Embryonic facial prominence (tissue), 1 donor: ENCODE measurements at regions not wholly inside any gene's neighbourhood (a gene's known extent, or its start where the extent isn't known, plus 50 kb on each side); places are given as distances from the start of the nearest gene placed in this dataset.
"Not testable (repeated sequence)": the region's sequence is repeated elsewhere in the genome, so short reads cannot be mapped to it uniquely, and the experiment has no call there.

Experiments used
- DNase-seq: peaks from one replicate; pipeline ENCODE4 v3.0.0-alpha.2; 2016; ENCODE audit errors: extremely low spot score

DNA sequence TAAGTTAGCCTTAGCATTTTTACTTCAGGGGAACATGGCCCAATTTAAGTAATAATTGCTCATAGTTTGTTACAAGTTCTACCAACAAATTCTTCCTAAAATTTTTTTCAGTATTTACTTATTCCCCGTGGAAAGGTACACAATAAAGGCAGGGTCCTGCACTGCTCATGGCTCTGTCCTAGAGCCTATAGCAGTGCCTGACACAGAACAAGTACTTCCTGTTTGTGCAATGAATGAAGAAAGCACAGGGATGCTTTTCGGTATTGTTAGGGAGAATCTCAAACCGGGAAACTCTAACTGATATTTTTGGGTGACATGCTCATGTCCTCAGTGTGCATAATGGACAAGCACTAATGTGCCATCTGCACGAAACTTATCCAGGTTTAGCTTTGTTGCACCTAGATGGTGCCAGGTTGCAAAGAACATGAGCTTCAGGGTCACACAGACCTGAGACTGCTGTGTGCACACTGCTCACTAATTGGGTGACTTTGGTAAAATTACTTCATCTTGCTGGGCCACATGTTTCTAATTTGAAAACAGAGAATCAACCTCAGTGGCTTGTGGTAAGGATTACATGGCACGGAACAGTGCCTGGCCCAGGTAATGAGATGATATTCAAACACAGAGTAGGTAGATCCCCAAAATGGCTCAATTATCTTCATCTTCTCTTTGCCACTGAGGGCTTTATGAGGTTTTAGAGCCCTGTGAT is 175.8 kb upstream of the NPY2R start:
- no peak for DNase-seq

DNA sequence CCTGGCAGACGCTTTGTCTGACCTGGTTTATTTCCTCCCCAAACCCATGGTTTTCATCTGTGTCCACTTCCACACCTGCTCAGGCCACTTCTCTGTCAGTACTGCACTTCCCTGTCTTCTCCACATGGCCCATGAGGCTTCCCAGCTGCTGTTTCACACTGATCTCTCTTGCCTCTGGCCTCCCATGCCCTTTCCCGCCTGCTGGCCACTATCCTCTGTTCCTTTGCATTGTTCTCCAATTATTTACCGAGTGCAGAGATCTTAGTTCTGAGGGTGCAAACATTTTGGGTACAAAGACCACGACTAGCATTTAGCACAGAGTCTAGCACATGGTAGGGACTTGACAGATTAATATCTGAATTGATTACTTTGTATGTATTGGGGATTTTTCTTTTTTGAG is 174.8 kb upstream of the NPY2R start:
- no peak for DNase-seq

DNA sequence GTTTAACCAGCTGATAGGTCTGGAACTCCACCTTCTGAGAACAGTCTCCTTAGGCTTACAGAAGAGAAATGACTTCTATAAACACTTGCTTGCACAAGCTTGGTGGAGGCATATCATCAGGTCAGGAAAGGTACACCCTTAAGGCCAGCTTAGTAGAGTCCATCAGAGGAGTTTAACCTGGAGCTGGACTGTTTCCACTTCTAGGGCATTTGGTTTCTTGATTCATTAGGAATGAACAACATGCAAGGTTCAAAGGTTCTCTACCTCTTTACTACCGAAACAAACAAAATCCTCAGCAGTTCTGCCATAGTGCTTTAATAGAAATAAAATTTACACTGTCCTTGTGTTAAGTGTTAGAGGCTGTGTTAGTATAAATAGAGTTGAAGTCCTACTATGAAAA is 171.4 kb upstream of the NPY2R start:
- no peak for DNase-seq

DNA sequence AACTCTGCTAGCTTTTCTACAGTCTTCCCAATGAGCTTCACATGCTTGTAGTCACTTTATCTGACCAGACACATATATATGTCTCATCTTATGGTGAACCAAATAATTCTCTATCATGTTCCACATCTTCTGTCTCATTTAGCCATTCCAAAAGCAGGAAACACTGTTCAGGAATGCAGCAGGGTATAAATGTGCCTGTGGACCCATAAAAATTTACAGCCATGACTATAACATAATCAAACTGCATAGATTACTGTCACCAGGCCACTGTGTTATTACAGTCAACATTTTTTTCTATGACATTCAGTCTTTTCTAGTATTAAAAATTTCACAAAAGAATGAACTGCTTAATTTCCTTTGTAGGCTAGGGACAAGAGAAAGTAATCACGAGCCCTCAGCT is 170.0 kb upstream of the NPY2R start:
- DNase-seq = no peak

DNA sequence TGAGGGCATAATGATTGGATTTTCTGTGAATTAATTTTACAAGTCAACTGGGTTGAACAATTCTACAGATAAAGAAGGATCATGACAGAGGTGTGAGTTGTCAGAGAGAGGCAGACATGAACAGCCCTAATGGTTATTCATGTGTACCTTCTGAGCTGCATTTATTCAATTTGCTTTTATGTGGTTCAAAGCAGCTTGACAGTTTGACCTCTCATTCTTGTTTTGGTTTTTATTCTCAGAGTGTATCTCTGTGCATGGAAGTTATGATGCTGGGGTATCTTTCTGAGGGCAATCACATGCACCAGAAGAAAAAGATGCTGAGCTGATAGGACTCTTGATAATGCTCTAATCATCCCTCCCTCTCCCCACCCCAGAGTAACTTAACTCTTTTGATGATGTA is 169.3 kb upstream of the NPY2R start:
- DNase-seq = no peak

DNA sequence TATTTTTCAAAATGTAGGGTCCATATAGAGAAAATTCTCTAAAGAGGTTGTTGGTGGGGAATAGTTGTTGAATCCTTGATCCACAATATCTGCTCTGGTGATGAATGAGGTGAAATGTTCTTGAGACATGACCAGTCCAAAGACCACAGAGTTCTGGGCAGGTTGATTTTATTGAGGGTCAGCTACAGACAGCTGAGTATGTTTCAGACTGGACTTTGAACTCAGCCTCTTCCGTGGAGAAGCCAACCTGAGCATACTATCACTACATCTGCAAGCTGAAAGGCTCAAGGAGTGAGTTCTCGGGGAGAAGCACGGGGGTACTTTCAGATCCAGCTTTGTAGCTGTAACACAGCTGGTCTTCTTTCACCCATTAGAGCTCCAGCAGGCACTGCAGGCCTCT is 168.4 kb upstream of the NPY2R start:
- no peak for DNase-seq

DNA sequence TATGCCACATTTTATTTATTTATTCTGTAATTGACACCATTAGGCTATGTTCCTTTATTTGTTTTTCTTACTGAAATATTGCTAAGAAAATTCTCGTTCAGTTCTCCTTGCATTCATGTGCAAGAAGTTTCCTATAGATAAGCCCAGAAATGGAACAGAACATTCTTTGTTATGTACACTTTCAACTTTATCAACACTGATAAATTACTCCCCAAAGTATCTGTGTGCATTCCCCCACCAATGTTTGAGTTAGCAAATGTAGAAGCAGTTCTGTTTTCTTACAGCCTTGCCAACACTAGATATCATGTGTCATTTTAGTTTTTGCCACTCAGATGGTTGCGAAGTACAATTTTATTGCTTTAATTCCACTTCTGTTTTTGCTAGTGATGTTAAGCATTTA is 166.4 kb upstream of the NPY2R start:
- no peak for DNase-seq

DNA sequence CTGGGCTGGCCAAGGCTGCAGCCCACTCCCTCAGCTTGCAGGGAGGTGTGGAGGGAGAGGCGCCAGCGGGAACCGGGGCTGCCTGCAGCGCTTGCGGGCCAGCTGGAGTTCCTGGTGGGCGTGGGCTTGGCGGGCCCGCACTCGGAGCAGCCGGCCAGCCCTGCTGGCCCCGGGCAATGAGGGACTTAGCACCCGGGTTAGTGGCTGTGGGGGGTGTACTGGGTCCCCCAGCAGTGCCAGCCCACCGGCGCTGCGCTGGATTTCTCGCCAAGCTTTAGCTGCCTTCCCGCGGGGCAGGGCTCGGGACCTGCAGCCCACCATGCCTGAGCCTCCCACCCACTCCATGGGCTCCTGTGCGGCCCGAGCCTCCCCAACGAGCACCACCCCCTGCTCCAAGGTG is 164.2 kb upstream of the NPY2R start:
- DNase-seq = not testable (repeated sequence)

DNA sequence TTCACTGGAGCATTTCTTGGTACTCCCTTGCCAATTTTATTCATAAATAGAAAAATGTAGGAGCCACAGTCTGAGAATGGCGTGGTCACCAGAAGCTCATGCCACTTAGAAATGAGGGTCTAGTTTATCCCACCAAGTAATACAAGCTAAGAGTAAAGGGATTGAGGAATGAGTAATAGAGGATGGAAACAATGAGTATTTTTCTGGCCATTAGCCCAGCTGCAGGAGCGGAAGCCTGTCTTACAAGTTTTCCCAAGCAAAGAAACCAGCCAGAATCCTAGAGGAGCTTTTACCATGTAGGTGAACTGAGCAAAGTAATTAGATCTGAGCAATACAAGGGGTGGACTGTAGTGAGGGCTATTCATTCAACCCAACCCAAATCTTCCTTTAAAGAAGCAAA is 160.7 kb upstream of the NPY2R start:
- DNase-seq = no peak

DNA sequence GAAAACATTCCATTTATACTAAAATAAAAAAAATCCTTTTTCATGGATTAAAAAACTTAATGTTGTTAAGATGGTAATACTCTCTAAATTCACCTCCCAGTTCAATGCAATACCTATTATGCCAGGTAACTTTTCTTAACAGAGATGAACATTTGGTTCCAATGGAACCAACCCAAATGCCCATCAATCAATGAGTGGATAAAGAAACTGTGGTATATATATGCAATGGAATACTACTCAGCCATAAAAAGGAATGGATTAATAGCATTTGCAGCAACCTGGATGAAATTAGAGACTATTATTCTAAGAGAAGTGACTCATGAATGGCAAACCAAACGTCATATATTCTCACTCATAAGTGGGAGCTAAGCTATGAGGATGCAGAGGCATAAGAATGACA is 154.4 kb upstream of the NPY2R start:
- DNase-seq = not testable (repeated sequence)

DNA sequence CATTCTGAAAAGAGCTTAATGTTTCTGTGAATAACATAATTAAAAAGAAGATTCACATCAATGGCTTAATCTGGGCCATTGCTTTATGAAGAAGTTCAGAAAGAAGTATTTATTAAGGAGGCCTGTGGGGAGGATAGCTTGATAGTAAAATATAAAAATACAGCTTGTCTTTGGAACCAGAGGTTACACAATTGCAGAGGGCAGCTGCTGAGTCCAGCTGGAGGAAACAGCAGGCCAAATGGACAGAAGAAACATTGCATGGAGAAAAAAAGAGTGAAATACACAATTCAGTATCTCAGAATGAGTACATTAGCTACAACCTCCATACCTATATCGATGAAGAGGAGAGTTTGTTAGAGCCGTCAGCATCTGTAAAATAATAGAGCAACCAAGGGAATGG is 148.0 kb upstream of the NPY2R start:
- DNase-seq = no peak

DNA sequence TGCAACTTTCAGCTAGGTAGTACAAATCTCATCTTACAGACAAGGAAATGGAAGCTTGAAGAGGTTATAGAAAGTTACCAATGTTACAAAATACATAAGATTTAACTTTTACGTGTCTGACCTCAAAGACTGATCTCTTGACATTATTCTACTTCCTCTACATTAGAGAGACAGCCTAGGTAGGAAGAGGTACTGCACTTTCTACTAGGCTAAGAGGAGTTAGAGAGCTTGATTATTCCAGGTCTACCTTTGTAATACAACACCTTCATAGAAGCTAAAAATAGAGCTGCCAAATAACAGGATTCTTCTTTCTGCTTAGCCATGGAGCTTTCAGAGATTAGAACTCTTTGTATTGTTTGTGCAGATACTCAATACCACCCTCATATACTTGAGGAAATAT is 147.6 kb upstream of the NPY2R start:
- DNase-seq = no peak

DNA sequence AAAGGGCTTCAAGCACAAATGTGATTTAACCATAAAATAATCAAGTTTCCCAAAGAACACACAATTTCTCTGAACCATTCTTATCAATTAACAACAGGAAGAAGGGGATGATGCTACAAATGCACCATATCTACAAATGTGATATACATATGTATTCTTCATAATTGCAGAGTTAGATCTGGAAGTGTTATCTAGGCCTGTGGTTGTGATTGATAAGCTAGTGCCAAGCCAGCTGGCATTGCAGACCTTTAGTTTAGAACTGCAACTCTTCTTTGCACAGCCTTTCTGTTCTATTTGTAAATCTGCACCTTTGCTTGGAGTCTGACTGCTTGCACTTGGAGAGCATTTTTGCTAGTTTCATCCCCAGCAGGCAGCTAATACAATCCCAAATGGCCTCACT is 145.5 kb upstream of the NPY2R start:
- DNase-seq = no peak

DNA sequence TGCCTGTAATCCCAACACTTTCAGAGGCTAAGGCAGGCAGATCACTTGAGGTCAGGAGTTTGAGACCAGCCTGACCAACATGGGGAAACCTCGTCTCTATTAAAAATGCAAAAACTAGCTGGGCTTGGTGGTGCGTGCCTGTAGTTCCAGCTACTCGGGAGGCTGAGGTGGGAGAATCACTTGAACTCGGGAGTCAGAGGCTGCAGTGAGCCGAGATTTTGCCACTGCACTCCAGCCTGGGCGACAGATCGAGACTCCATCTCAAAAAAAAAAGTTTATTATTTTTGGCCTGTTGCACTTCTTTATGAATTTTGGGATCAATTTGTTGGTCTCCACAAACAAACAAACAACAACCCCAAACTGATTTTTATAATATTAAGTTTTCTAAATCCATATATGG is 143.5 kb upstream of the NPY2R start:
- DNase-seq = not testable (repeated sequence)

DNA sequence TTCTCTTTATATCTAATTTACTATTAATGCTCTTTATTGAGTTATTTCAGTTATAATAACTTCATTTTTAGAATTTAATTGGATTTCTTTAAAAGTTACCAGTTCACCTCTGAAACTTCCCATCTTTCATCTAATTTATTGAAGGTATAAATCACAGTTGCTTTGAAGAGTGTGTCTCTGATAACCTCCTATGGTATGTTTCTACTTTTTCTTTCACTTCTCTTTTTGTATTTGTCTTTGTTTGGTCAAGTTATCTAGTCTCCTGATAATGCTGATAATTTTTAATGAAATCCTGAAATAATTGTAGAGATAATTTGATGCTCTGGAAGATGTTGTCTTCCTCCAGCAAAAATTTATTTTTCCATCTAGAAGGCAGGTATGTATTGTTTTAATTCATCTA is 141.6 kb upstream of the NPY2R start:
- DNase-seq = no peak

DNA sequence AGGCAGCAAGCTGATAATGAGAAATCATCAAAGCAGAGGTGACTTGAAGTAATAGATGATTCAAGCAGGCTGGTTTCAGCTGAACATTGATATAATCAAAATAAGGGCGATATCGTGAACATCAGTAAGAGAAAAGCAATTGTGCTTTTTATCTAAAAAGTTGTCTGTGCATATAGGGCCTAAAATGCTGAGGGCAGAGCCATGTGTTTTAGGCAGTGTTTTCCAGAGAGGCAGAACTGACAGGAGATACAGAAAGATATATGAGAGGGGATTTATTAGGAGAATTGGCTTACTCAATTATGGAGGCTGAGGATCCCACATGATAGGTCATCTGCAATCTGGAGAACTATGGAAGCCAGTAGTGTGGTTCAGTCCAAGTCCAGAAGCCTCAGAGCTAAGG is 136.5 kb upstream of the NPY2R start:
- no peak for DNase-seq

DNA sequence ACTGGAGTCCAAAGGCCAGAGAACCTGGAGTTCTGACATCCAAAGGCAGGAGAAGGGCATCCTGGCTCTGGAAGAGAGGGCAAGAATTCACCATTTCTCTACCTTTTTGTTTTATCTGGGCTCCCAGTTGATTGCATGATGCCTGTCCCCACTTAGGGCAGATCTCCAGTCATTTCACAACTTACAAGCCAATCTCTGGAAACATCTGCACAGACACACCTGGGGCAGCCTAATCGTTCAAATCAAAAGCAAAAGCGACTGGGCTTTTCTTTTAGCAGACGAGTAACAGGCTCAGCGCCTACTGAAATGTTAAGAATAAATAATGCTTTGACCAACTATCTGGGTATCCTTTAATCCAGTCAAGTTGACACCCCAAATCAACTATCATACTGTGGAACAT is 136.0 kb upstream of the NPY2R start:
- DNase-seq = no peak

DNA sequence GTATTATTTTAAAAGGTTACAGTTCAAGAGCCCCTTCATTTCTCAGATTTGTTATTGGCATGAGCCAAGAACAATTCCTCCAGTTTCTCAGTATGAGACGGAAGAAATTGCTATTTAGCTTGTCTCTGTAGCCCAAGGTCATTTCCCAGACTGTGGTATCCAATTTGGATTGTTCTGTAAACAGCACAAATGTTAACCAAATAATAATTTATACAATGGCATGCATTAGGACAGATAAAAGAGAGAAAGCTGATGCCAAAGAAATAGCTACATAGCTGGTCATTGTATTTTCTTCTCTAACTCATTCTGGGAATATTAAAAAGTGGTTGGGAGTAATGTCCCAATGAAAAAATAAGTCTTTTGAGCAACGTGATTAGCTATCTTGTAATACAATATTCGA is 134.6 kb upstream of the NPY2R start:
- no peak for DNase-seq

DNA sequence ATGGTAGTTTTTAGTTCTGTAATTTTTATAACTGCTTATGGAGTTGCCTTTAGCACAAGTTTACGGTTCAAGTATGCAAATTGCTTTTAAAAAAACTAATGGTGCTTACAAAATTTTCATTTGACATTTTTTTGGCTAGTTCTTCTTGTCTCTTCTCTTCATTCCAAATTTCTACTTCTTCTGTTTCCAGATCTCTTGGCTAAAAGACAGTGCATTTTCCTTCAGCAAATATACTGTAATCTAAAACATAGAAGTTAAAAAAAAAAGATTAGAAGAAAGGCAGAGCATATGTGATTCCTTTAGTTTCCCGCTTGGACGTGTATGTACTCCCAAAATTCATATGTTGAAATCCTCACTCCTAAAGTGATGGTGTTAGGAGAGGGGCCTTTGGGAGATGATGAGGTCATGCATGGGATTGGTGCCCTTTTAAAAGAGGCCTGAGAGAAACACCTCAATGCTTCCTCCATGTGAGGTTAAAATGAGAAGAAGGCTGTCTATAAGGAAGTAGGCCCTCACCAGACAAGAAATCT is 132.1 kb upstream of the NPY2R start:
- no peak for DNase-seq

DNA sequence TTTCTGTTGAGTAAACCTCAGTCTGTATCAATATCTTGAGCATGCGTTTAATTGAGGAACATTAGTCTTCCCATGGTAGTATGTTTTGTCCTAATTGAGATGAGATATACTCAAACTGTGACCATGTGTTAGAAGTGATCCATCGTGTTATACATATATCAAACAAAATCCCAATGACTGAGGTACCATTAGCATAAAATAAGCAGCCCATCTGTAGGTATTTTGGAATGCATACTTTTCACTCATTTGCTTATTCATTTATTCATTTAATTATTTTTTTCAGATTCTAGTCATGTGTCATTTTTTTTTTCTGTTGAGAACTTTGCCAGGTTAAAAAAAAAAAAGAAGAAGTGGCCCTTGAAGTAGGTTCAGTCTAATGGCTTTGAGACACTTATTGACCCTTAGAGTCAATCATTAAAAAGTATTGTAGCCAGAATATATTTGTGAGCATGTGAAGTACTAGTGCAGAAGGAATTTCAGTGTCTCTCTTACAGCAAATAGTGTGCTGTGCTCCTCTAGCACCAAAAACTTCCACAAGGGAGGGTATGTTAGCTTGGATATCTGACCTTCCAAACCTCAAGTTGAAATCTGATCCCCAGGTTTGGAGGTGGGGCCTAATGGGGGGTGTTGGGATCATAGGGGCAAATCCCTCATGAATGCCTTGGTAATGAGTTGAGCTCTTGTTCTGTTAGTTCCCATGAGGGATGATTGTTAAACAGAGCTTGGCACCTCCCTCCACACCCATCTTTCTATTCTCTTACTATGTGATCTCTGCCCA is 130.8 kb upstream of the NPY2R start:
- no peak for DNase-seq

DNA sequence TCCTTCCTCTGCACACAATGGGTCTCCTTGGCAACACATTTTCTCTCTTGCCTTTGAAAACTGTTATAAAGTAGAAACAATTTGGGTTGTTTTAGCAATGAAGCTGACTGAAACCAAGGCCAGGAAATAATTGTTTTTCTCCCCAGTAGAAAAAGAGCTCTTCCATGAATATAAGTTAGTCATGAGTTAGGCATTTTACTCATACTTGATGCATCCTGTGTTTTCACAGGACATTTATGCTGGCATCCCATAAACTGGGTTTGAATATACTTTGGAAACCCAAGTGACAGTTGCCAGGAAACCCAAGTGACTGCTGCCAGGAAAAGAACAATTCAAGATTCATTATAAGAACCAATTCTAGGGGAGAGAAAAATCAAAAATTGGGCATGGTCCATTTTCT is 128.6 kb upstream of the NPY2R start:
- DNase-seq = no peak

DNA sequence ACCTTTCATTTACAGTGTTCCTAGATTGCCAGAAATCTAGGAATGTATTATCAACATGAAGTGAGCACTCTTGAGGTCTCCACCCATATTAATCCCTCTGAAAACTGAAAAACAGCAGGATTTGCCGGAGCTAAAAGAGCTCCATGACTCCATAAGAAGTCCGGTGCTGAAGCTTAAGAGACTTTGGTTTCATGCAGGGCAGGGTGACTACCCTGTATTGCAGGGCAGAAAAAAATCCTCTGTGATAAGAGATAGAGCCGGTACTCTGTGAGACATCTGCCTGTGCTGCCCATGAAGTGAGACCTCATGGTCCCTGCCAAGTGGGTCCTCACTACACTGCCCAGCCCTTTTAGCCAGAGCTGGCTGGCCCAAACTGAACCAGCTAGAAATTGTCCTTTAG is 127.2 kb upstream of the NPY2R start:
- DNase-seq = no peak

DNA sequence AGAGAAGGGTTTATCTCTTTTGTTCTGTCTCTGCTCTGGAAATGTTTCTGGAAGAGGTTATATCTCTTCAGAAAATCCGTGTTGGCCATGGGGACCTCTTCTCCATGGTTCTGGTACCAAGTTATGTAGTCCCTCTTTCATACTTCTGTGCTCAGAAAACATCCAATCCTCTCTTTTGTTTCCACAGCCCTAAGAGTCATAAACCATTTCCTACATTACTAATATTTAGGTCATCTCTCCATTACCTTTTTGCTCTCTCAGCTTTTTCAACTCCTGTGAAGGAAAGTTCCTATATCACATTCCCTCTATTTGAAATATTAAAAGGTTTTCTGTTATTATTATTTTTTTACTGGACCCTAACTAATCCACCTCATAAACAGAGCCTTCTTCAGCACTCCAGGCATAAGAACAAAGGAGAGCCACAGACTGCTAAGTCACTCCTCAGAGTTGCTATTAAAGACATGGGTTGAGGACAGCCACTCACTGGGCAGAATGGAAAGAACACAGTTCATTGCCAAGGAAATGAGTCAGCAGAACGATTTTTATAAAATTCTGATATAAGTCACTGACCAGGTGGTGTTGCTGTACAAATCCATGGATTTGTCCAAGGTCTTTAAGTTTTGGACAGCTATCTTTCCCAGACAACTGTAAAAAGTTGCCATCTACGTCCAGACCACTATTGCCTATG is 122.4 kb upstream of the NPY2R start:
- DNase-seq = no peak
